ENCODE measurements at regions not wholly inside any gene's neighbourhood (a gene's known extent, or its start where the extent isn't known, plus 50 kb on each side); places are given as distances from the start of the nearest gene placed in this dataset.
"Not testable (repeated sequence)": the region's sequence is repeated elsewhere in the genome, so short reads cannot be mapped to it uniquely, and the experiment has no call there.

GRCh38 chr5:120345947-120346346, 118.2 kb upstream of the PRR16 start:
- no peak for DNase-seq (ENCODE audit: low read depth)

GRCh38 chr5:120351071-120351470, 113.0 kb upstream of the PRR16 start:
- DNase-seq (ENCODE audit: low read depth), result not testable (repeated sequence)

GRCh38 chr5:120354126-120354525, 110.0 kb upstream of the PRR16 start:
- DNase-seq (ENCODE audit: low read depth), result no peak

GRCh38 chr5:120358949-120359348, 105.2 kb upstream of the PRR16 start:
- no peak for DNase-seq (ENCODE audit: low read depth)

- DNase-seq (ENCODE audit: low read depth), result no peak
These were observed 102.2 kb upstream of the PRR16 start for GRCh38 chr5:120361941-120362340.

- no peak for DNase-seq (ENCODE audit: low read depth)
These were observed 101.7 kb upstream of the PRR16 start for GRCh38 chr5:120362426-120362825.

GRCh38 chr5:120365656-120366446, 98.2 kb upstream of the PRR16 start:
- DNase-seq (ENCODE audit: low read depth), result no peak

- no peak for DNase-seq (ENCODE audit: low read depth)
These were observed 96.0 kb upstream of the PRR16 start for GRCh38 chr5:120367896-120368634.

GRCh38 chr5:120368923-120369715, 95.0 kb upstream of the PRR16 start:
- DNase-seq (ENCODE audit: low read depth), result no peak

- DNase-seq (ENCODE audit: low read depth), result no peak
These were observed 91.2 kb upstream of the PRR16 start for GRCh38 chr5:120372899-120373298.

- no peak for DNase-seq (ENCODE audit: low read depth)
These were observed 88.9 kb upstream of the PRR16 start for GRCh38 chr5:120375248-120375647.

GRCh38 chr5:120380644-120381043, 83.5 kb upstream of the PRR16 start:
- DNase-seq (ENCODE audit: low read depth), result no peak

GRCh38 chr5:120382833-120383232, 81.3 kb upstream of the PRR16 start:
- no peak for DNase-seq (ENCODE audit: low read depth)

GRCh38 chr5:120386981-120387380, 77.1 kb upstream of the PRR16 start:
- DNase-seq (ENCODE audit: low read depth), result no peak

GRCh38 chr5:120388016-120388781, 75.9 kb upstream of the PRR16 start:
- DNase-seq (ENCODE audit: low read depth), result peak; percentile 90

- DNase-seq (ENCODE audit: low read depth), result no peak
These were observed 69.8 kb upstream of the PRR16 start for GRCh38 chr5:120394259-120394658.

GRCh38 chr5:120396186-120396585, 67.9 kb upstream of the PRR16 start:
- DNase-seq (ENCODE audit: low read depth), result peak; percentile 31

- DNase-seq (ENCODE audit: low read depth), result no peak
These were observed 63.7 kb upstream of the PRR16 start for GRCh38 chr5:120400356-120400755.

- no peak for DNase-seq (ENCODE audit: low read depth)
These were observed 61.5 kb upstream of the PRR16 start for GRCh38 chr5:120402606-120403005.

GRCh38 chr5:120405286-120405864, 58.7 kb upstream of the PRR16 start:
- DNase-seq (ENCODE audit: low read depth), result peak; percentile 64

- DNase-seq (ENCODE audit: low read depth), result peak; percentile 53
These were observed 58.2 kb upstream of the PRR16 start for GRCh38 chr5:120405923-120406322.

Data from HS-5 (cell line).